DMS53 treated with DMSO at 0.1 percent for 48 hours (cell line): ENCODE measurements at regions not wholly inside any gene's neighbourhood (a gene's known extent, or its start where the extent isn't known, plus 50 kb on each side); places are given as distances from the start of the nearest gene placed in this dataset.
"Not testable (repeated sequence)": the region's sequence is repeated elsewhere in the genome, so short reads cannot be mapped to it uniquely, and the experiment has no call there.

Source experiments
- DNase-seq: peaks from one replicate; lab custom pipeline; 2025; ENCODE audit not compliant: unreplicated experiment; lab: John Stamatoyannopoulos, UW

DNA sequence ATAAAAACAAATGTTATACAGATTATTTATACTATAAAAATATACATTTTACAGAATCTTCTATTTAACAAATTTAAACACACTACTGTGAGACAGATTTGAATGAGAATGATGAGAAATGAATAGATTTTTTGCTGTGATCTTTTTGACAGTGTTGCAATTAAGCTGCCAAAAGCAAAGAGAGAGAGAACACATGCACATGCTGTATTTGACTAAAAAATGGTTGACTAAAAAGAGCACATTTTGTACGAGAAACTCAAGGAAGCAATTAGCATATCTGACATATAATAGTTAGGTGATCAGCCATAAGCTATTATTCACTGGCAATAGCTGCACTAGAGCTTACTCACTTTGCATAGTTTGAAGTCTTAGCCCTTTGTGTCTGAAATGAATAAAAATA is 115.8 kb downstream of the SYT10 start:
- no peak for DNase-seq

DNA sequence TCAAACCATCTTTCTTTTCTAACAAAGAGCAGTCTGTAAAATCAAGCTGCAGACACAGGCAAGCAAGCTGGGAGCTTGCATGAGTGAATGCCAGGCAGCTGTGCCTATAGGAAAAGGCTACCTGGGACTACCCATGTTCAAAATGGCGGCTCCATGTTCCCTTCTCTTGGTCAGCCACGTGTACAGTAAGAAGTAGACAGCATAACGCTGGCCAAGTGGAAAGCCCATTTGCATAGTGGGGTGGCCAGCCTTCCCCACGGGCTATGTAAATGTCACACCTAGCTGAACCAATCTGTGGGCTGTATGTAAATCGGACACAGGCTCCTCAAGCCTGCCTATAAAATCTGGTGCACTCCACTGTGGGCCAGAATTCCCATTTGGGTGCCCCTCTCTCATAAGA is 117.1 kb downstream of the SYT10 start:
- no peak for DNase-seq

GRCh38 chr12:33317746-33318145 is 121.9 kb downstream of the SYT10 start:
- DNase-seq: no peak

DNA sequence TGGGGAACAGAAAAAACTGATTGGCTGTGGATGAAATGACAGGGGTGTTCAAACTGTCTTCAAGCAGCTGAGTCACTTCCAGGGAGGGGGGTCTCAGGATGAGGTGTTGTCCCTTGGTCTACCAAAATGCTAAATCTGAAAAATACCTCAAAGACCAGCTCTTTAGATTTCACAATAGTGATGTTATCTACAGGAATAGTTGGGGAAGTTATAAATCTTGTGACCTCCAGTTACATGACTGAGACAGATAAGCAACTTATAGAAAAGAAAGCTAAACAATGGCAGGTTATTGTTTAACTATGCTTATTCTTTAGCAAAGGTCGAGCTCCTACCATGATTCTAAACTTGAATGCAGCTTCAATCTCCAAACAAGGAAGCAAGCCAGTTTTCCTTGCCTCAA is 125.4 kb downstream of the SYT10 start:
- DNase-seq: no peak

GRCh38 chr12:33313476-33313875 is 126.1 kb downstream of the SYT10 start:
- no peak for DNase-seq

DNA sequence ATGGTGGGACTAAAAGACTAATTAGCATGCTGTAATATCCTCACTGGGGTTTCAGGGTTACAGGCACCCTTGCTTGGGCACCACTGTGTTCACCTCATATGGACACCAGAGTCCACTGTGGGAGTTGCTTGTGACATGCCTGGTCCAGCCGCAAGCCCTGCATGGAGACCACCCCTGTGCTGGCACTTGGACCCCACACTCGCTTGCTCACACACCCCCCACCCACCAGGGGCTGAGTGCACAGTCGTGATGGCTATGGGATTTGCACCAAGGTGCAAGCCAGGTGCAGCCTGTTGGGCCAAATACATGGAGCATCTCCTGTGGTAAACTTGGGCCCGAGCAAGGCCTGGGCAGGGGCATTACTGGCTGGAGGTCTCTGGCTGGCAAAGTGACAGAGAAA is 129.1 kb downstream of the SYT10 start:
- DNase-seq: no peak

GRCh38 chr12:33304176-33304575 is 135.4 kb downstream of the SYT10 start:
- no peak for DNase-seq

GRCh38 chr12:33296529-33296928 is 143.1 kb downstream of the SYT10 start:
- no peak for DNase-seq

DNA sequence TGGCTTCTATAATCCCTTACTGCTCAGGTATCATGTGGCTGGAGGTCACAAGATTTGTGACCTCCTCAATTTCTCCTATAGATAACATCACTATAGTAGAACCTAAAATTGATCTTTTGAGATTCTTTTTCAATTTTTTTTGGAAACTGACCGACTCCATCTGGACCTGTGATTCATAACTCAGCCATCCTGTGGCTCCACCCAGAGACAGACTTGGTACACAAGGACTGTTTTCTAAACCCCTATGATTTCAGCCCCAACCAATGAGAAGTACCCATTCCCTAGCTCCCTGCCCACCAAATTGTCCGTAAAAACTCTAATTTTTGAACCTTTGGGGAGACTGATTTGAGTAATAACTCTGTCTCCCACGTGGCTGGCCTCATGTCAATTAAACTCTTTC is 148.9 kb downstream of the SYT10 start:
- DNase-seq: no peak

DNA sequence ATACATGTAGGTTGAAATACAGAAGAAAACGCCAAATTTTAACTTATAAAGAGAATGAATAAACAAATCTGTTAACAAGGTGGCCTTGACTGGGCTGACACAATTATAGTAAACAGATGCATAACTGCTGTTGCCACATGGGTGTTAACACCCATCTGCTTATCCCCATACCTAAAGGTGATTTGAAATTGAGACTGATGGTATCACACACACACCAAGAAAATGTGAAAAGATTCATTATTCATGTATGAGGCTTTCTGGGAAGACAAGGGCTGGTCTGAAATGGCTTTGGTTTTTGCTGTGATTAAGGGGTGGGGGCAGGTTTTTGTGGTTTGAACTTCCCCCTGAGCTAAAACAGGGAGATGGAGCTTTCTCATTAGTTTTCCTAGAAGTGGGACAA is 156.6 kb downstream of the SYT10 start:
- no peak for DNase-seq

DNA sequence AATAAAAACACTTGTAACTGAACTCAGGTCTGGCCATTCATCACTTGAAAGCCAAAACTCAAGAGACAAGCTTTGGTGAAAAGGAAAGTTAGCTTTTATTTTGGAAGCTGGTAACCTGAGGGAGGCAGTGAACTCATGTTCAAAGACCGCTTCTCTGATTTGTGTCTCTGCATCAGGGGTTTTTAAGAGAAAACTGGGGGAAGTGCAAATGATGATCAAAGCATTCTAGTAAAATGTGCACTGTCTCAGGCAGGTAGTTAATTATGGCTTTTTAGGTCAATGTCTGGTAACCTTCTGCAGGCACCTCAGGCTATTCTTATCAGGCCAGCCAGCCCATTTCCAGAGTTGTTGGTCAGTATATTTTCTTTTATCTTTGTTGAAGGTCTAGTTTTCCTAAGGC is 162.2 kb downstream of the SYT10 start:
- DNase-seq: no peak

- no peak for DNase-seq
These were observed 172.0 kb downstream of the SYT10 start for GRCh38 chr12:33267641-33268040.

GRCh38 chr12:33265900-33266299 is 173.7 kb downstream of the SYT10 start:
- no peak for DNase-seq

DNA sequence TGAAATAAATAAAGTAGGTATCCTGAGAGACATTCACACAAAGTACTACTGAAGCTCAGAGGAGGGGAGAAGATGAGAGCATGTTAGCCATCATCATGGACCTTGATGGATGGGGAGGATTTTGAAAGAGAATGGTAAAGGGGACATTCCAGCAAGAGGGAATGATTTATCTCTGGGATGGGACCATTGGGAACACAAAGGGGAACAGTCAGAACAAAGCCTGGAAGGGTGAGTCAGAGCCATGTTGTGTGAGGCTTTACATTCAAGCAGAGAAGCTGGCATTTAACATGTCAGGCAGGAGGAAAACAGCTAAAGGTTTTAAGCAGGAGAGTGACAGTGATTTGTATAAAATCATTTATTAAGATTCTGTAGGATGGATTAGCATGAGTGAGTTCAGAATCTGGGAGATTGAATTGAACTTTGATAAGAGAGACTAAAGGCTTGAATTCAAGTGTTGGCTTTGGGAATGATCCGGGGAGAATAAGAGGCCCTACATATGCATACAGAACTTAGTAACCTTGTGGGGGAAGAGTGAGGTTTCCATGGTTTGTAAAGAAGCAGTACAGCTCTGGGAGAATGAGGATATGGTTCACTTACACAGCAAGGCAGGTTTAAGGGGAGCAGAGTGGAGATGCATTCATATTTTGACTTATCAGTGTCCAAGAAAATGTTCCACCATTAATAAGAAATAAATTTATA is 174.4 kb downstream of the SYT10 start:
- DNase-seq: no peak

DNA sequence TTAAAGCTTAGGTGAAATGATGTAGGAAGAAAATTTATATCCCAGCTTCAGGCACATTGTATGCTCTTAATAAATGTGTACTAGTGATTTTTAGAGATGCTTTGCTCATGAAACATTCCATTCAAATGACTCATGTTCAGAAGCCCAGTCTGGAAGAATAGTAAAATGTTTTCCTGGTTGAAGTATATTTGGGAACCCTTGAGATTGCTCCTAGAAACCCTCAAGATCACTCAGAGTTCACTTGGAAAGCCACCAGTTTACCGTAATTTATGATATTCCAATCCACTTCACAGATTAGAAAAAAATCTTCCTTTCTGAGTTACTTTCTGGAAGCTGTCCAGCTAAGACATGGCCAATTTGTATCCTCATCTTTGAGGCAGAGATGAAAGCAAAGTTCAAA is 186.4 kb downstream of the SYT10 start:
- no peak for DNase-seq

- DNase-seq: no peak
These were observed 188.1 kb downstream of the SYT10 start for GRCh38 chr12:33251548-33251947.

GRCh38 chr12:33248364-33248763 is 191.3 kb downstream of the SYT10 start:
- DNase-seq: no peak

DNA sequence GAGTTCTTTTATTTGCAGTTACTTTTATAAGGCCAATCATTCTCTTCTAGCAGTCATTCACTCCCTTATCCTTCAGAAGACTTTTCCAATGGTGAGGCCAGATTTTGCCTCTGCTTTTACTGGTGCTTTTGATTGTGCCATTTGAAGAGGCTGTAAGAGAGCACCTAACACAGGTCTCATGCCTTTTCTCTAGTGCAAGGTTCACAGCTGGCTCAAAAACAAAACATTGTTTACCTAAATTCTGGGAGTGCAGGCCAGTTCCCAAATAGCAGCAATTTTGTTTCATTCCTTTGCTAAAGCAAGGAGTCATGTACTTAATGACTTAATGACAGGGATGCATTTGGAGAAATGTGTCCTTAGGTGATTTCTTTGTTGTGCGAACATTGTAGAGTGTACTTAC is 192.0 kb downstream of the SYT10 start:
- DNase-seq: no peak

DNA sequence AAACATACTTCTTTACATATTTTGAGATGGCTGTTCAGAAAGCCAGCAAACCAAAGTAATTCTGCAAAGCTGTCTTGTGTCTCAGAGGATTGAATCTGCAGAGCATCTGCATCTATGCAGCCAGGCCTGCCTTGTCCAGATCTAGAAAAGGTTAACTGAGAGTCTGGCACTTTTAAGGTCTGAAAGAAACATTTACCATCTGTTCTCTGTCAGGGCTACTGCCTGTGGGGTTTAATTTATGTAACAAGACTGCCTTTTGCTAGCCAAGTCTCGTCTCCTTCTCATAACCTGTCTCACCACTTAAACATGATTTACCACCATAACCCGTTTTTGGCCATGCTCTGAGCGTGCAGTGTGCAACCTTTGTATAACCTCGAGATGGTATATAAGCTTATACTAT is 194.2 kb downstream of the SYT10 start:
- no peak for DNase-seq

GRCh38 chr12:33226671-33227070 is 212.9 kb downstream of the SYT10 start:
- DNase-seq: no peak

GRCh38 chr12:33223956-33224355 is 215.7 kb downstream of the SYT10 start:
- DNase-seq: no peak

DNA sequence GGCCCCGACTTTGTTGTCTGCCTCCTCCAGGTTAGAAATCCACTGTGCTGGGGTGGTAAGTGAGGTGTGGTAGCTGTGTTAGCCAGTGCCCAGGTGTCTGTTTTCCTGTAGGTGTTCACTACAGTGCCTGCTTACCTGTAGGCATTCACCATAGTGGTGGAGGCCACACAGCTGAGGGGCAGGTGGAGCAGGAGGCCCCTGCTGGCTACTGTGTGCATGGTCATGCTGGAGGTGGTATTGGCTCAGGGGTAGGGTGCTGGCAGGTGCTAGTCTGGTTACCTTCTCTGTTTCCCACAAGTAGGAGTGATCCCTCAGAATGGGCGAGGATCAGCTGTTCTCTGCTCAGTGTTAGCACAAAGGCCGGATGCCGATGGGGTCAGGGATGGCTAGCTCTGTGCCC is 217.3 kb downstream of the SYT10 start:
- no peak for DNase-seq

DNA sequence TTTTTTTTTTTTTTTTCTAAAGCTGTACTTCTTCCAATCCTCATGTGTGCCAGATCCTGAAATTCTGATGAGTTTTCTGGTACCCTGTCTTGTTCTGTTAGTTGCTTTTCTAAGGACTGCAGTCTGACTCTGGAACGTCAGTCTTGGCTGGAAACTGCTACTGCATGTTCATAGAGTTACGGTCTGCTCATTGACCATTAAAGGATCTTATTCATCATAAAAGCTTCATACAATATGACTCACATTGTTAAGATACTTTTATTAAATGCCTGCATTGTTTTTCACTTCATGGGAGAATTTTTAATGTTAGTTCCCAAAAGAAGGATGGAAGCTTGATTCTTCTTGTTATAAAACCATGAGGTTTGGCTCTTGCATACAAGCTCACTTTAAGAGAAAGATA is 233.6 kb downstream of the SYT10 start:
- DNase-seq: no peak

DNA sequence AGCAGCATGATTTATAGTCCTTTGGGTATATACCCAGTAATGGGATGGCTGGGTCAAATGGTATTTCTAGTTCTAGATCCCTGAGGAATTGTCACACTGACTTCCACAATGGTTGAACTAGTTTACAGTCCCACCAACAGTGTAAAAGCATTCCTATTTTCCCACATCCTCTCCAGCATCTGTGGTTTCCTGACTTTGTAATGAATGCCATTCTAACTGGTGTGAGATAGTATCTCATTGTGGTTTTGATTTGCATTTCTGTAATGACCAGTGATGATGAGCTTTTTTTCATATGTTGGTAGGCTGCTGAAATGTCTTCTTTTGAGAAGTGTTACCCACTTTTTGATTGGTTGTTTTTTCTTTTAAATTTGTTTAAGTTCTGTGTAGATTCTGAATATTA is 245.2 kb downstream of the SYT10 start:
- DNase-seq: not testable (repeated sequence)
